HG02938 (cell line): ENCODE measurements at regions not wholly inside any gene's neighbourhood (a gene's known extent, or its start where the extent isn't known, plus 50 kb on each side); places are given as distances from the start of the nearest gene placed in this dataset.
"Not testable (repeated sequence)": the region's sequence is repeated elsewhere in the genome, so short reads cannot be mapped to it uniquely, and the experiment has no call there.

Experiments used
- ATAC-seq: cut with Tn5 transposase; IDR thresholded peaks from one replicate; pipeline ENCODE4 v1.9.1; 2021; ENCODE audit warnings: mild to moderate bottlenecking, moderate library complexity; ENCODE audit not compliant: unreplicated experiment

DNA sequence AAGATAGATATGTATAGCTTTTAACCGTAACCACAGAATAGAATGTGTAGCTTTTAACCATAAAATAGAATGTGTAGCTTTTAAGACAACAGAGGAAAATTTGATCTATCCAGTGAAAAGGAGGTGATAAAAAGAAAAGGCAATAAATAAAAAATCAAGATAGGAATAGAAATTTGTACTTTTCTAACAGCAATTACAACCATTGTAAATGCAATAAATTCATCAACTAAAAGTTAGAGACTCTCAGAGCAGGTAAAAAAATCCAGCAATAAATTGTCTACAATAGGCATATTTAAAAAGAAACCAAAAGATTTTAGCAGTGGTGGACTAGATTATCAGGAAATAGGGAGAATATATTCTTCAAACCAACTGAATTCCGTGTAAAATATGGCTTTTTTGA, 63.8 kb upstream of the ABHD2 start:
- ATAC-seq, result no peak

DNA sequence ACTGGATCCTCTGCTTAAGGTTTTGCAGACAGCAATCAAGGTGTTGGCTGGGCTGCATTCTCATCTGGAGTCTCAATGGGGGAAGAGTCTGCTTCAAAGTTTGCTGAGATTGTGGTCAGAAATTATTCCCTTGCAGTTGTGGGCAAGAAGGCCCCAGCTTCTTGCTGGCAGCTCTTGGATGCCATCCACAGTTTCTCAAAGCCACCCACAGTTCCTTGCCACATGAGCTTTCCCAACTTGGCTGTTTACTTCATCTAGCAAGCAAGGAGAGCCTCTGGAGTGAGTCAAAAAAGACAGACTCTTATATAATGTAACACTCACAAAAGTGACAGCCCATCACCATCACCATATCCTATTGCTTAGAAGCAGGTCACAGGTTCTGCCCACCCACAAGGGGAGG, 62.1 kb upstream of the ABHD2 start:
- ATAC-seq, result no peak

DNA sequence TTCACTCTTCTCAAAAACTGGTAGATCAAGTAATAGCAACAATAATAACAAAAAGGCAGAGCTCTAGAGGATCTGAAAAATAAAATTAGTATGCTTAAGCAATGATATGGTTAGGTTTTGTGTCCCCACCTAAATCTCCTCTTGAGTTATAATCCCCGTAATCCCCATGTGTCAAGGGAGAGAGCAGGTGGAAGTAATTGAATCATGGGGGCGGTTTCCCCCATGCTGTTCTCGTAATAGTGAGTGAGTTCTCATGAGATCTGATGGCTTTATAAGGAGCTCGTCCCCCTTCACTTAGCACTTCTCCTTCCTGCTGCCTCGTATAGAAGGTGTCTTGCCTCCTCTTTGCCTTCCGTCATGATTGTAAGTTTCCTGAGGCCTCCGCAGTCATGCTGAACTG, 60.2 kb upstream of the ABHD2 start:
- ATAC-seq, result no peak

DNA sequence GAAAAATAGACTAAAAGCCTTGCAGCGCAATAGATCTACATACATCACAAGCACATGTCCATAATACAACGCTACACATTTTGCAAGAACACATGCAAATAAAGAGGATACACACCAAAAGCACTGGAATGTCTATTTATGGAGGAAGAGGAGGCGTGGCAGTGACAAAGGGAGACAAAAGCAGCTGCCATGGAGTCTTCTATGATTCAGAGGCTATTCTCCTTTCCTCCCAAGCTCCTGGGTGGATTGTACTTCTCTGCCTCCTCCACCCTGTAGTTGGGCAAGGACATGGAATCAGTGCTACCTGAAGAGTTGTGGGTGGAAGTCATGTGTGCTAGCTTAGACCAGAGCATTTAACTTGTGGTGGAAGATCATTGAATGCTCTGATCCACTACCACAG, 57.9 kb upstream of the ABHD2 start:
- no peak for ATAC-seq

DNA sequence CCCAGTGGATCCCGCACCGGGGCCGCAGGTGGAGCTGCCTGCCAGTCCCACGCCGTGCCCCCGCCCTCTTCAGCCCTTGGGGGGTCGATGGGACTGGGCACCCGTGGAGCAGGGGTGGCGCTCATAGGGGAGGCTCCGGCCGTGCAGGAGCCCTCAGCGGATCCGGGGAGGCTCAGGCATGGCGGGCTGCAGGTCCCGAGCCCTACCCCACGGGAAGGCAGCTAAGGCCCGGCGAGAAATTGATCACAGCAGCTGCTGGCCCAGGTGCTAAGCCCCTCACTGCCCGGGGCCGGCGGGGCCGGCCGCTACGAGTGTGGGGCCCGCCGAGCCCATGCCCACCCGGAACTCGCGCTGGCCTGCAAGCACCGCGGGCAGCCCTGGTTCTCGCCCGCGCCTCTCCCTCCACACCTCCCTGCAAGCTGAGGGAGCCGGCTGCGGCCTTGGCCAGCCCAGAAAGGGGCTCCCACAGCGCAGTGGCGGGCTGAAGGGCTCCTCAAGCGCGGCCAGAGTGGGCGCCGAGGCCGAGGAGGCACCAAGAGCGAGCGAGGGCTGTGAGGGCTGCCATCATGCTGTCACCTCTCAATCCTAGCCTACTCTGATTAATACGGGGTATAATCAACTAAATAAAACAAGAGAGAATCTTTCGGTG, 56.5 kb upstream of the ABHD2 start:
- ATAC-seq, result not testable (repeated sequence)

DNA sequence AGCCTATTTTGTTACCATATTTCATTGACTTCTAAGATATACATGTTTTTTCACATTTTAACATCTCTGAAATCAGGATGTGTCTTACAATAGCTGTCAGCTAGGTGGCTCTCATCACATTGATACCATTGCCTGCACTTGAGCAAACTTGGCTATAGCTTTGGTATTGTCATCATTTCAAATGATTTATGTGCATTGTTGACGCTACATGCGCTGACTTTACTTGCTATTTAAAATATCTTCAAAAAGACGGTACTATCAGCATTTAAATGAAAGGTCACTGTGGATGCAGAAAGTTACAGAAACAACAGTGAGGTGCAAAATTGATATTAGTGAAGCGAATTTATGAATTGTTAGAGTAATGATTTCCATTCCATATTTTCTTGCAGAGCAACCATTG, 54.0 kb upstream of the ABHD2 start:
- no peak for ATAC-seq

DNA sequence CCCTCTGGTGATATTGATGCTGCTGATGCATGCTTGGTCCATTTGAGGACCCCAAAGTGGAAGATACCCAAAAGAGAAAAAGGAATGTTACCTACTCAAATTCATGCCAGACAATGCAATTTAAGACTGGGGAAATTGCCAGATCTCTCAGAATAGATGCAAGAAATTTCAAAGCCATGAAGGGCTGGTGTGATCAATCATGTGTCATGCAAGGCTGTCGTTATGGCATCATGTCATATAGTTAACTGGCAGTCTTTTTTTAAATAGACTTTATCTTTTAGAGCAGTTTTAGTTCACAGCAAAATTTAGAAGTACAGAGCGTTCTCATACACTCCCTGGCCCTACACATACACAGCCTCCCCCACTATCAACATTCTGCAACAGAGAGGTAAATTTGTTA, 53.1 kb upstream of the ABHD2 start:
- no peak for ATAC-seq

DNA sequence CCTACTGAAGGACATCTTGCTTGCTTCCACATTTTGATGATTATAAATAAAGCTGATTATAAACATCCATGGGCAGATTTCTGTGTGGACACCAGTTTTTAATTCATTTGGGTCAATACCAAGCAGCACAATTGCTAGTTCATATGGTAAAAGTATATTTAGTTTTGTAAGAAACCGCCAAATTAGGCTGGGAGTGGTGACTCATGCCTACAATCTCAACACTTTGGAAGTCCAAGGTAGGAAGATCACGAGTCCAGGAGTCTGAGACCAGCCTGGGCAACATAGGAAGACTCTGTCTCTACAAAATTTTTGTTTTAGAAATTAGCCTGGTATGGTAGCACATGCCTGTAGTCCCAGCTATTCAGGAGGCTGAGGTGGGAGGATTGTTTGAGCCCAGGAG, 52.6 kb upstream of the ABHD2 start:
- no peak for ATAC-seq

DNA sequence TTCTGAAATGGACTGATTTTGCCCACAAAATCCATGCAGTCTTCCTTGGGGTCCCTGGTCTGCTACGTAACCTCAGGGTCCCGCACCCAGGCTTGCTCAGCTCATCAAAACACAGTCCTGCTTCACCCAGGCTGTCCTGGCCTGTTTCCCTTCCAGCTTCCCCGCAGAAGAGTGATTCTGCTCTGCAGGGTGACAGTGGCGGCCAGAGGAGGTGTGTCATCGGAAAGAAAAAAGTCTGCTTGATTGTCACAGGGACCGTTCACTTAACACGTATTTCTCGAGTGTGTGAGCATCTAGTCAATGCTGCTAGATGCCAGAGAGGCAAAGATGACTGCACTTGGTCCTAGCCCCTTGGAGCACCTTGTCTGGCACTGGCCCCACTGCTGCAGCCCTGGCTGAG, 50.1 kb upstream of the ABHD2 start:
- no peak for ATAC-seq
